Liver (tissue), 8 donors: ENCODE measurements at regions not wholly inside any gene's neighbourhood (a gene's known extent, or its start where the extent isn't known, plus 50 kb on each side); places are given as distances from the start of the nearest gene placed in this dataset.

Experiments
- DNase-seq: peaks from one replicate; pipeline ENCODE4 v3.0.0-alpha.2; 2017; ENCODE audit warnings: low spot score
- H3K27ac ChIP-seq, 2 donors: one replicate each; pipeline ENCODE4 v1.7.0; 2013; ENCODE audit warnings: inconsistent platforms in 2 of 2, low read length in 2 of 2, control low read depth in 1 of 2, low read depth in 1 of 2, mild to moderate bottlenecking in 1 of 2
- H3K27me3 ChIP-seq, 4 donors: one replicate each; pipeline versions ENCODE4 v1.6.1 to v1.7.0; 2013; ENCODE audit warnings: low read length in 3 of 4, inconsistent platforms in 1 of 4, mild to moderate bottlenecking in 1 of 4, moderate library complexity in 1 of 4; ENCODE audit not compliant: control insufficient read depth in 4 of 4, insufficient read depth in 4 of 4
- H3K36me3 ChIP-seq, 4 donors: one replicate each; pipeline versions ENCODE4 v1.6.1 to v1.7.0; 2013; ENCODE audit warnings: low read length in 3 of 4, mild to moderate bottlenecking in 3 of 4, low read depth in 1 of 4, moderate library complexity in 1 of 4; ENCODE audit not compliant: control insufficient read depth in 4 of 4, insufficient read depth in 3 of 4
- H3K4me1 ChIP-seq, 4 donors: one replicate each; pipeline versions ENCODE4 v1.6.1 to v1.7.0; 2013; ENCODE audit warnings: low read length in 3 of 4, mild to moderate bottlenecking in 3 of 4, moderate library complexity in 1 of 4; ENCODE audit not compliant: control insufficient read depth in 4 of 4, insufficient read depth in 4 of 4
- H3K4me3 ChIP-seq, 3 donors: one replicate each; pipeline versions ENCODE4 v1.6.1 to v1.7.0; 2013; ENCODE audit warnings: low read length in 3 of 3, control low read depth in 1 of 3, low read depth in 1 of 3, mild to moderate bottlenecking in 1 of 3
- H3K9ac ChIP-seq, 2 donors: one replicate each; pipeline ENCODE4 v1.7.0; 2013; ENCODE audit warnings: low read length in 2 of 2, mild to moderate bottlenecking in 2 of 2, moderate library complexity in 2 of 2, control low read depth in 1 of 2, low read depth in 1 of 2
- H3K9me3 ChIP-seq, 4 donors: one replicate each; pipeline versions ENCODE4 v1.6.1 to v1.7.0; 2013; ENCODE audit warnings: low read length in 3 of 4; ENCODE audit not compliant: control insufficient read depth in 4 of 4
- CTCF ChIP-seq: fragments of 150-350 bp; IDR thresholded peaks from 2 replicates; pipeline ENCODE4 v1.5.1; 2017; ENCODE audit warnings: improper control_type of control experiment, low read depth, low read length; ENCODE audit not compliant: missing input control
- EGR1 ChIP-seq, 2 donors: IDR thresholded peaks; 2 replicates each; pipeline ENCODE4 v1.6.1; 2016 to 2018; ENCODE audit warnings: antibody characterized with exemption in 2 of 2, low read depth in 2 of 2
- FOXA1 ChIP-seq: IDR thresholded peaks from 2 replicates; pipeline ENCODE4 v1.6.1; 2016; ENCODE audit warnings: antibody characterized with exemption
- GABPA ChIP-seq, 2 donors: IDR thresholded peaks in 1 of 2; conservative IDR thresholded peaks in 1 of 2; 2 replicates each; pipeline ENCODE4 v1.6.1; 2016; ENCODE audit warnings: antibody characterized with exemption in 2 of 2, mild to moderate bottlenecking in 1 of 2, moderate library complexity in 1 of 2
- HNF4A ChIP-seq, 2 donors: conservative IDR thresholded peaks; 2 replicates each; pipeline ENCODE4 v1.6.1; 2016; ENCODE audit warnings: antibody characterized with exemption in 2 of 2, mild to moderate bottlenecking in 2 of 2
- HNF4G ChIP-seq: IDR thresholded peaks from 2 replicates; pipeline ENCODE4 v1.6.1; 2016; ENCODE audit warnings: antibody characterized with exemption
- JUND ChIP-seq, 2 donors: IDR thresholded peaks; 2 replicates each; pipeline ENCODE4 v1.6.1; 2016; ENCODE audit warnings: antibody characterized with exemption in 2 of 2
- RAD21 ChIP-seq, 2 donors: IDR thresholded peaks; 2 replicates each; pipeline ENCODE4 v1.6.1; 2016; ENCODE audit warnings: antibody characterized with exemption in 2 of 2, mild to moderate bottlenecking in 2 of 2
- REST ChIP-seq: IDR thresholded peaks from 2 replicates; pipeline ENCODE4 v1.6.1; 2016; ENCODE audit warnings: antibody characterized with exemption, mild to moderate bottlenecking
- TAF1 ChIP-seq: conservative IDR thresholded peaks from 2 replicates; pipeline ENCODE4 v1.6.1; 2016; ENCODE audit warnings: antibody characterized with exemption, mild to moderate bottlenecking
- YY1 ChIP-seq: IDR thresholded peaks from 2 replicates; pipeline ENCODE4 v1.6.1; 2016; ENCODE audit warnings: antibody characterized with exemption, mild to moderate bottlenecking
- WGBS: extraction: QIAGEN DNeasy Blood & Tissue Kit; methylation state at CpG from one replicate; pipeline ENCODE4 v1.1.7; 2013; 5-methylcytosine and 5-hydroxymethylcytosine counted together
- TF ChIP-seq, protein P1 (sequence below): IDR thresholded peaks from 2 replicates; pipeline ENCODE4 v1.6.1; 2016; ENCODE audit warnings: antibody characterized with exemption
- TF ChIP-seq, protein P2 (sequence below): IDR thresholded peaks from 2 replicates; pipeline ENCODE4 v1.6.1; 2016; ENCODE audit warnings: antibody characterized with exemption
- TF ChIP-seq, protein P3 (sequence below): IDR thresholded peaks from 2 replicates; pipeline ENCODE4 v1.6.1; 2016; ENCODE audit warnings: antibody characterized with exemption
- donor health status: healthy.
- donor health status: healthy.
- donor health status: healthy.
- donor health status: healthy.
- donor health status: healthy.

DNA sequence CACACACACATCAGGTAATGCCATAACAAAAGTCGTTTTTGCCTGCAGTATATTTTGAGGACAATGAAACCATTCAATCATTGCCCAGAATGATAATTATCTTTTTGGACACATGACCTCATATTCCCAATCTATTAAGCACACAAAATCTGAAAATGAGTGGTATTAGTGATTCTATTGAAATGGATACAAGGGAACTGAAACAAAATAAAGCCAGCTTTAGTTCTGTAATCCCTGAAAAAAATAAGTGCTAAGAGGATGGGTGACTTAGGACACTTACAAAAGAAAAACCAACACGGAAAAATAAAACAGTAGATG, 128.3 kb upstream of the MAF start:
- Histone ChIP-seq H3K9me3 (no peaks in the 10 kb centered on the region), H3K4me3 (no peak overlapping the region), H3K4me1 (peaks cover 0 to 16% (median 12%) of the 10 kb centered on the region in 4 donors), H3K36me3 (no peaks in the 10 kb centered on the region), H3K27ac (no peak overlapping the region), H3K9ac (no peak overlapping the region), H3K27me3 (no peaks in the 10 kb centered on the region)
- 78% methylated on average over 2 of the region's 2 CpGs for WGBS
- no peak for DNase-seq
- TF ChIP-seq TAF1 (no peak), JUND (IDR thresholded peaks at IDR 0.05) (no peak), CTCF (no peak), REST (no peak), RAD21 (IDR thresholded peaks at IDR 0.05) (no peak)
- TF ChIP-seq, protein P1, sequence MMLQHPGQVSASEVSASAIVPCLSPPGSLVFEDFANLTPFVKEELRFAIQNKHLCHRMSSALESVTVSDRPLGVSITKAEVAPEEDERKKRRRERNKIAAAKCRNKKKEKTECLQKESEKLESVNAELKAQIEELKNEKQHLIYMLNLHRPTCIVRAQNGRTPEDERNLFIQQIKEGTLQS = no peak
- TF ChIP-seq, protein P2, sequence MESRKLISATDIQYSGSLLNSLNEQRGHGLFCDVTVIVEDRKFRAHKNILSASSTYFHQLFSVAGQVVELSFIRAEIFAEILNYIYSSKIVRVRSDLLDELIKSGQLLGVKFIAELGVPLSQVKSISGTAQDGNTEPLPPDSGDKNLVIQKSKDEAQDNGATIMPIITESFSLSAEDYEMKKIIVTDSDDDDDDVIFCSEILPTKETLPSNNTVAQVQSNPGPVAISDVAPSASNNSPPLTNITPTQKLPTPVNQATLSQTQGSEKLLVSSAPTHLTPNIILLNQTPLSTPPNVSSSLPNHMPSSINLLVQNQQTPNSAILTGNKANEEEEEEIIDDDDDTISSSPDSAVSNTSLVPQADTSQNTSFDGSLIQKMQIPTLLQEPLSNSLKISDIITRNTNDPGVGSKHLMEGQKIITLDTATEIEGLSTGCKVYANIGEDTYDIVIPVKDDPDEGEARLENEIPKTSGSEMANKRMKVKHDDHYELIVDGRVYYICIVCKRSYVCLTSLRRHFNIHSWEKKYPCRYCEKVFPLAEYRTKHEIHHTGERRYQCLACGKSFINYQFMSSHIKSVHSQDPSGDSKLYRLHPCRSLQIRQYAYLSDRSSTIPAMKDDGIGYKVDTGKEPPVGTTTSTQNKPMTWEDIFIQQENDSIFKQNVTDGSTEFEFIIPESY = no peak

- WGBS = 80% methylated on average over 4 of the region's 4 CpGs
- Histone ChIP-seq H3K27me3 (no peaks in the 10 kb centered on the region), H3K36me3 (no peaks in the 10 kb centered on the region), H3K4me3 (no peak overlapping the region), H3K4me1 (peaks cover 0 to 18% (median 12%) of the 10 kb centered on the region in 4 donors), H3K9me3 (no peaks in the 10 kb centered on the region), H3K9ac (no peak overlapping the region), H3K27ac (no peak overlapping the region)
- no peak for DNase-seq
- TF ChIP-seq TAF1 (no peak), EGR1 (IDR thresholded peaks at IDR 0.05; ENCODE audit: low read depth in 2 of 2) (no peak), RAD21 (IDR thresholded peaks at IDR 0.05) (no peak), YY1 (no peak), REST (no peak), HNF4G (no peak), FOXA1 (no peak), GABPA (IDR thresholded peaks at IDR 0.05 in 1 of 2, conservative IDR thresholded peaks at IDR 0.05 in 1 of 2) (no peak), CTCF (no peak), HNF4A (conservative IDR thresholded peaks at IDR 0.05) (no peak)
- TF ChIP-seq, protein P3, sequence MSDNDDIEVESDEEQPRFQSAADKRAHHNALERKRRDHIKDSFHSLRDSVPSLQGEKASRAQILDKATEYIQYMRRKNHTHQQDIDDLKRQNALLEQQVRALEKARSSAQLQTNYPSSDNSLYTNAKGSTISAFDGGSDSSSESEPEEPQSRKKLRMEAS = no peak
Measured at GRCh38 chr16:79728048-79728922, 127.7 kb upstream of the MAF start.
